SK-N-SH (cell line): ENCODE measurements at regions not wholly inside any gene's neighbourhood (a gene's known extent, or its start where the extent isn't known, plus 50 kb on each side); places are given as distances from the start of the nearest gene placed in this dataset.

Experiments
- CTCF ChIA-PET: fragments of 300-600, 350-600 bp; formaldehyde crosslinking; extraction: SDS; loops from one replicate; lab custom pipeline; 2021; lab: Yijun Ruan, JAX
- POLR2A ChIA-PET: fragments of 350-600 bp; sonication (Branson Sonifier 250); formaldehyde crosslinking; extraction: SDS; loops from one replicate; lab custom pipeline; 2020; ENCODE audit warnings: antibody characterized with exemption, inconsistent platforms; lab: Yijun Ruan, JAX
- DNase-seq: peaks from one replicate; pipeline ENCODE4 v3.0.0; 2012
- H2AFZ ChIP-seq: fragments of 200-600 bp; sonication (generic); 2 replicates; pipeline ENCODE4 v1.8.1; 2016; ENCODE audit warnings: antibody characterized with exemption, mild to moderate bottlenecking, low read depth
- H3F3A ChIP-seq: fragments of 200-600 bp; sonication (generic); replicated peaks from 2 replicates; pipeline ENCODE3; 2016; ENCODE audit warnings: antibody characterized with exemption, mild to moderate bottlenecking; ENCODE audit not compliant: insufficient read depth
- H3K27ac ChIP-seq, 2 experiments: fragments of 200-500 bp in 1 of 2; fragments of 200-600 bp in 1 of 2; sonication (Bioruptor generic) in 1 of 2; sonication (generic), shearing (Covaris generic) in 1 of 2; 2 replicates each; pipeline versions ENCODE4 v1.5.1 to v1.6.1; 2014 to 2016; ENCODE audit warnings: low read depth in 2 of 2, inconsistent platforms in 1 of 2, low read length in 1 of 2, mild to moderate bottlenecking in 1 of 2, mixed read lengths in 1 of 2
- H3K27me3 ChIP-seq: fragments of 200-600 bp; sonication (generic), shearing (Covaris generic); 2 replicates; pipeline ENCODE4 v1.6.1; 2016; ENCODE audit warnings: mixed run types; ENCODE audit not compliant: insufficient read depth
- H3K36me3 ChIP-seq, 2 experiments: fragments of 200-500 bp in 1 of 2; fragments of 200-600 bp in 1 of 2; sonication (Bioruptor generic) in 1 of 2; sonication (generic) in 1 of 2; replicated peaks in 1 of 2; 2 replicates each; pipeline versions ENCODE3 to v1.5.1; 2014 to 2016; ENCODE audit warnings: low read length in 1 of 2, mild to moderate bottlenecking in 1 of 2; ENCODE audit not compliant: insufficient read depth in 2 of 2, control insufficient read depth in 1 of 2
- H3K4me1 ChIP-seq, 2 experiments: fragments of 200-500 bp in 1 of 2; fragments of 200-600 bp in 1 of 2; sonication (Bioruptor generic) in 1 of 2; sonication (generic), shearing (Covaris generic) in 1 of 2; 2 replicates each; pipeline versions ENCODE4 v1.5.1 to v1.6.1; 2014 to 2016; ENCODE audit warnings: low read depth in 1 of 2, low read length in 1 of 2, mixed run types in 1 of 2; ENCODE audit not compliant: insufficient read depth in 2 of 2, control insufficient read depth in 1 of 2
- H3K4me2 ChIP-seq: fragments of 200-600 bp; sonication (generic), shearing (Covaris generic); 2 replicates; pipeline ENCODE4 v1.6.1; 2017; ENCODE audit warnings: mixed run types
- H3K4me3 ChIP-seq, 2 experiments: fragments of 200-500 bp in 1 of 2; fragments of 200-600 bp in 1 of 2; sonication (Bioruptor generic) in 1 of 2; sonication (generic), shearing (Covaris generic) in 1 of 2; 2 replicates each; pipeline versions ENCODE4 v1.5.1 to v1.8.1; 2014 to 2016; ENCODE audit warnings: low read depth in 2 of 2, inconsistent platforms in 1 of 2, low read length in 1 of 2, mild to moderate bottlenecking in 1 of 2, mixed read lengths in 1 of 2, moderate library complexity in 1 of 2
- H3K79me2 ChIP-seq: fragments of 200-600 bp; sonication (generic); 2 replicates; pipeline ENCODE4 v1.8.1; 2017; ENCODE audit warnings: mild to moderate bottlenecking; ENCODE audit not compliant: insufficient read depth
- H3K9ac ChIP-seq: fragments of 200-600 bp; sonication (generic); 2 replicates; pipeline ENCODE4 v1.6.1; 2017; ENCODE audit warnings: mixed run types
- H3K9me2 ChIP-seq: fragments of 200-600 bp; sonication (generic); 2 replicates; pipeline ENCODE4 v1.6.1; 2017; ENCODE audit warnings: mixed run types
- H3K9me3 ChIP-seq: fragments of 200-600 bp; sonication (generic); 2 replicates; pipeline ENCODE4 v1.6.1; 2017; ENCODE audit warnings: mixed run types, mild to moderate bottlenecking, moderate library complexity
- H4K20me1 ChIP-seq: fragments of 200-600 bp; sonication (generic); 2 replicates; pipeline ENCODE4 v1.6.1; 2017; ENCODE audit warnings: mild to moderate bottlenecking, mixed run types; ENCODE audit not compliant: insufficient read depth
- CHD2 ChIP-seq: fragments of 150-350 bp; IDR thresholded peaks from 2 replicates; pipeline ENCODE4 v1.6.1; 2018; ENCODE audit warnings: low read length; ENCODE audit not compliant: partially characterized antibody
- ELF1 ChIP-seq: IDR thresholded peaks from 2 replicates; pipeline ENCODE4 v1.4.0; 2012
- FOSL2 ChIP-seq: IDR thresholded peaks from 2 replicates; pipeline ENCODE4 v1.4.0; 2012; ENCODE audit warnings: low read depth, mild to moderate bottlenecking, moderate library complexity, borderline replicate concordance
- GATA2 ChIP-seq: sonication (generic); formaldehyde crosslinking; IDR thresholded peaks from 2 replicates; pipeline ENCODE4 v1.5.0; 2020; ENCODE audit warnings: mild to moderate bottlenecking, missing genetic modification reagents
- POLR2AphosphoS5 ChIP-seq: IDR thresholded peaks from 2 replicates; pipeline ENCODE4 v1.6.1; 2012; ENCODE audit warnings: low read depth, low read length
- RAD21 ChIP-seq: IDR thresholded peaks from 2 replicates; pipeline ENCODE4 v1.6.1; 2012; ENCODE audit warnings: mild to moderate bottlenecking, low read length
- RCOR1 ChIP-seq: fragments of 150-350 bp; IDR thresholded peaks from 2 replicates; pipeline ENCODE4 v1.6.1; 2017; ENCODE audit warnings: antibody characterized with exemption, low read length
- RFX5 ChIP-seq: IDR thresholded peaks from 2 replicates; pipeline ENCODE4 v1.6.1; 2012; ENCODE audit warnings: mild to moderate bottlenecking, improper control_type of control experiment, low read length
- SIN3A ChIP-seq: IDR thresholded peaks from 2 replicates; pipeline ENCODE4 v1.6.1; 2012; ENCODE audit warnings: low read depth, mild to moderate bottlenecking, low read length, moderate library complexity, borderline replicate concordance
- SMC3 ChIP-seq: IDR thresholded peaks from 2 replicates; pipeline ENCODE4 v1.6.1; 2012; ENCODE audit warnings: low read depth, low read length, improper control_type of control experiment
- TAF1 ChIP-seq: IDR thresholded peaks from 2 replicates; pipeline ENCODE4 v1.6.1; 2012; ENCODE audit warnings: low read depth, mild to moderate bottlenecking, low read length, moderate library complexity, borderline replicate concordance
- TEAD4 ChIP-seq: IDR thresholded peaks from 2 replicates; pipeline ENCODE4 v1.4.0; 2012; ENCODE audit warnings: mild to moderate bottlenecking, borderline replicate concordance; ENCODE audit not compliant: insufficient read depth
- YY1 ChIP-seq: IDR thresholded peaks from 2 replicates; pipeline ENCODE4 v1.4.0; 2012; ENCODE audit warnings: low read depth, mild to moderate bottlenecking
- WGBS: methylation state at CpG from one replicate; pipeline ENCODE4 v1.1.6; 2017; ENCODE audit warnings: low lambda C conversion rate; 5-methylcytosine and 5-hydroxymethylcytosine counted together
- TF ChIP-seq, protein P1 (sequence below): IDR thresholded peaks from 2 replicates; pipeline ENCODE4 v1.6.1; 2012; ENCODE audit warnings: mild to moderate bottlenecking, low read depth, low read length, moderate library complexity
- TF ChIP-seq, protein P2 (sequence below): fragments of 150-350 bp; IDR thresholded peaks from 2 replicates; pipeline ENCODE4 v1.6.1; 2016; ENCODE audit warnings: mild to moderate bottlenecking, low read depth, low read length
- TF ChIP-seq, protein P3 (sequence below): IDR thresholded peaks from 2 replicates; pipeline ENCODE4 v1.4.0; 2012; ENCODE audit warnings: low read depth, borderline replicate concordance
- TF ChIP-seq, protein P4 (sequence below): IDR thresholded peaks from 2 replicates; pipeline ENCODE4; 2012

DNA sequence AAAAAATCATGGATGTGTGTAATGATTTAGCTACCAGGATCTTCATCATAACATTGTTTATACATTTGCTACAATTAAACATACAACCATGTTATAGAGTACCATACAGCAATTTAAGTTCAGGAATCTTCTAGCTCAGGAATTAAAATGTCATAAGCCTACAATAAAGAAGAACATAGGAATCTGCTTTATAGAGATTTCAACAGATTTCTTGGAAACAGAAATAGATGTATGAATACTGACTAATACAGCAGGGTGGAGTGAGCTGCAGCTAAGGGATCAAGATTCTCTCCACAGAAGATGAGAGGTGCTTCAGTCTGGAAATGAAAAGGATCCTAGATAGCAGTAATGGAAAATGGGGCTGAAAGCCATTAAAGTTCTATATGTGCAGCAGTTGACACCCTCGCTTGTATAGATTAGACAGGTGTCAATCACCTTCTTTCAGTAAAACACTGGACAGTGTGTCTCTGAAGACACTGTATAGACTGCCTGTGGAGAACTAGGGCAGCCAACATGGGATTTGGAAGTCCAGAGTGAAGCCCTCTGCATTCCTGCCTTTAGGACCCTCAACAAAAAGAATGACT lies 73.9 kb downstream of the DNTTIP2 start:
- Histone ChIP-seq H2AFZ (peak overlapping the region; percentile 45), H3K4me3 (peak overlapping the region in 1 of 2 experiments; percentile 33; a peak in 3 of 4 replicates)

DNA sequence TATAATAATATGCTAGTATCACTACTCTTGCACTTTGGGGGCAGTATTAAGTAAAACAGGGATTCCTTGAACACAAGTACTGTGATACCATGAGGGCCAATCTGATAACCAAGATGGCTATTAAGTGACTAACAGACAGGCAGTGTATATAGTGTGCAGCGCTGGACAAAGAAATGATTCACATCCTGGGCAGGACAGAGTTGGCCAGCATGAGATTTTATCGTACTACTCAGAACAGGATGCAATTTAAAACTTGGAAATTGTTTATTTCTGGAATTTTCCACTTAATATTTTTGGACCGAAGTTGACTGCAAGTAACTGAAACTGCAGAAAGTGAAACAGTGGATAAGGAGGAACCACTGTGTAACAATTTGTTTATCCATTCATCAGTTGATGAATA lies 74.6 kb downstream of the DNTTIP2 start:
- ChIA-PET POLR2A (no interaction called here), CTCF (interaction anchor here (0.8 to 1.9 kb wide), 4 partner anchors 10 to 175 kb away, joined by 3 to 12 read pairs (median 4); no protein-coding TSS in a partner anchor)
- H3K4me3 ChIP-seq = peak overlapping the region; percentile 4 to 33; a peak in 3 of 4 replicates
- peaks cover 14% of the 10 kb centered on the region; the same call in 1 of the 2 replicates for H3K79me2 ChIP-seq
- H4K20me1 ChIP-seq = no peaks in the 10 kb centered on the region
- 9% methylated on average over 3 of the region's 3 CpGs for WGBS
- peak overlapping the region; percentile 70 to 95; a peak in 3 of 4 replicates for H3K27ac ChIP-seq
- H3F3A ChIP-seq = peaks cover 32% of the 10 kb centered on the region
- peaks cover 0 to 20% of the 10 kb centered on the region in 2 experiments; a peak in 3 of 4 replicates for H3K4me1 ChIP-seq
- no peaks in the 10 kb centered on the region for H3K9me2 ChIP-seq
- peaks cover 0 to 14% of the 10 kb centered on the region in 2 experiments for H3K36me3 ChIP-seq
- no peak overlapping the region for H2AFZ ChIP-seq
- no peak for DNase-seq
- H3K9me3 ChIP-seq = peaks cover 6% of the 10 kb centered on the region; the same call in 1 of the 2 replicates
- H3K27me3 ChIP-seq = no peaks in the 10 kb centered on the region
- peak overlapping the region; percentile 75 for H3K4me2 ChIP-seq
- peak overlapping the region; percentile 69 for H3K9ac ChIP-seq
- TF ChIP-seq RAD21 (no peak), POLR2AphosphoS5 (peak; percentile 65; the same call in 1 of the 2 replicates), GATA2 (no peak), SMC3 (no peak), RFX5 (no peak), TAF1 (no peak), ELF1 (0 out of 2 replicates have a peak, but pooled peaks have one; percentile 38), CHD2 (no peak)
- TF ChIP-seq, protein P1, sequence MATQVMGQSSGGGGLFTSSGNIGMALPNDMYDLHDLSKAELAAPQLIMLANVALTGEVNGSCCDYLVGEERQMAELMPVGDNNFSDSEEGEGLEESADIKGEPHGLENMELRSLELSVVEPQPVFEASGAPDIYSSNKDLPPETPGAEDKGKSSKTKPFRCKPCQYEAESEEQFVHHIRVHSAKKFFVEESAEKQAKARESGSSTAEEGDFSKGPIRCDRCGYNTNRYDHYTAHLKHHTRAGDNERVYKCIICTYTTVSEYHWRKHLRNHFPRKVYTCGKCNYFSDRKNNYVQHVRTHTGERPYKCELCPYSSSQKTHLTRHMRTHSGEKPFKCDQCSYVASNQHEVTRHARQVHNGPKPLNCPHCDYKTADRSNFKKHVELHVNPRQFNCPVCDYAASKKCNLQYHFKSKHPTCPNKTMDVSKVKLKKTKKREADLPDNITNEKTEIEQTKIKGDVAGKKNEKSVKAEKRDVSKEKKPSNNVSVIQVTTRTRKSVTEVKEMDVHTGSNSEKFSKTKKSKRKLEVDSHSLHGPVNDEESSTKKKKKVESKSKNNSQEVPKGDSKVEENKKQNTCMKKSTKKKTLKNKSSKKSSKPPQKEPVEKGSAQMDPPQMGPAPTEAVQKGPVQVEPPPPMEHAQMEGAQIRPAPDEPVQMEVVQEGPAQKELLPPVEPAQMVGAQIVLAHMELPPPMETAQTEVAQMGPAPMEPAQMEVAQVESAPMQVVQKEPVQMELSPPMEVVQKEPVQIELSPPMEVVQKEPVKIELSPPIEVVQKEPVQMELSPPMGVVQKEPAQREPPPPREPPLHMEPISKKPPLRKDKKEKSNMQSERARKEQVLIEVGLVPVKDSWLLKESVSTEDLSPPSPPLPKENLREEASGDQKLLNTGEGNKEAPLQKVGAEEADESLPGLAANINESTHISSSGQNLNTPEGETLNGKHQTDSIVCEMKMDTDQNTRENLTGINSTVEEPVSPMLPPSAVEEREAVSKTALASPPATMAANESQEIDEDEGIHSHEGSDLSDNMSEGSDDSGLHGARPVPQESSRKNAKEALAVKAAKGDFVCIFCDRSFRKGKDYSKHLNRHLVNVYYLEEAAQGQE = peak; percentile 63; the same call in 1 of the 2 replicates
- TF ChIP-seq, protein P2, sequence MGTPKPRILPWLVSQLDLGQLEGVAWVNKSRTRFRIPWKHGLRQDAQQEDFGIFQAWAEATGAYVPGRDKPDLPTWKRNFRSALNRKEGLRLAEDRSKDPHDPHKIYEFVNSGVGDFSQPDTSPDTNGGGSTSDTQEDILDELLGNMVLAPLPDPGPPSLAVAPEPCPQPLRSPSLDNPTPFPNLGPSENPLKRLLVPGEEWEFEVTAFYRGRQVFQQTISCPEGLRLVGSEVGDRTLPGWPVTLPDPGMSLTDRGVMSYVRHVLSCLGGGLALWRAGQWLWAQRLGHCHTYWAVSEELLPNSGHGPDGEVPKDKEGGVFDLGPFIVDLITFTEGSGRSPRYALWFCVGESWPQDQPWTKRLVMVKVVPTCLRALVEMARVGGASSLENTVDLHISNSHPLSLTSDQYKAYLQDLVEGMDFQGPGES = no peak
- TF ChIP-seq, protein P3, sequence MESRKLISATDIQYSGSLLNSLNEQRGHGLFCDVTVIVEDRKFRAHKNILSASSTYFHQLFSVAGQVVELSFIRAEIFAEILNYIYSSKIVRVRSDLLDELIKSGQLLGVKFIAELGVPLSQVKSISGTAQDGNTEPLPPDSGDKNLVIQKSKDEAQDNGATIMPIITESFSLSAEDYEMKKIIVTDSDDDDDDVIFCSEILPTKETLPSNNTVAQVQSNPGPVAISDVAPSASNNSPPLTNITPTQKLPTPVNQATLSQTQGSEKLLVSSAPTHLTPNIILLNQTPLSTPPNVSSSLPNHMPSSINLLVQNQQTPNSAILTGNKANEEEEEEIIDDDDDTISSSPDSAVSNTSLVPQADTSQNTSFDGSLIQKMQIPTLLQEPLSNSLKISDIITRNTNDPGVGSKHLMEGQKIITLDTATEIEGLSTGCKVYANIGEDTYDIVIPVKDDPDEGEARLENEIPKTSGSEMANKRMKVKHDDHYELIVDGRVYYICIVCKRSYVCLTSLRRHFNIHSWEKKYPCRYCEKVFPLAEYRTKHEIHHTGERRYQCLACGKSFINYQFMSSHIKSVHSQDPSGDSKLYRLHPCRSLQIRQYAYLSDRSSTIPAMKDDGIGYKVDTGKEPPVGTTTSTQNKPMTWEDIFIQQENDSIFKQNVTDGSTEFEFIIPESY = peak; percentile 78
- TF ChIP-seq, protein P4, sequence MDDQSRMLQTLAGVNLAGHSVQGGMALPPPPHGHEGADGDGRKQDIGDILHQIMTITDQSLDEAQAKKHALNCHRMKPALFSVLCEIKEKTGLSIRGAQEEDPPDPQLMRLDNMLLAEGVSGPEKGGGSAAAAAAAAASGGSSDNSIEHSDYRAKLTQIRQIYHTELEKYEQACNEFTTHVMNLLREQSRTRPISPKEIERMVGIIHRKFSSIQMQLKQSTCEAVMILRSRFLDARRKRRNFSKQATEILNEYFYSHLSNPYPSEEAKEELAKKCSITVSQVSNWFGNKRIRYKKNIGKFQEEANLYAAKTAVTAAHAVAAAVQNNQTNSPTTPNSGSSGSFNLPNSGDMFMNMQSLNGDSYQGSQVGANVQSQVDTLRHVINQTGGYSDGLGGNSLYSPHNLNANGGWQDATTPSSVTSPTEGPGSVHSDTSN = peak; percentile 91

More for the DNA sequence above, 73.9 kb downstream of the DNTTIP2 start:
- H3K36me3 ChIP-seq = peaks cover 0 to 14% of the 10 kb centered on the region in 2 experiments
- H3K79me2 ChIP-seq = peaks cover 14% of the 10 kb centered on the region; the same call in 1 of the 2 replicates
- H3K4me1 ChIP-seq = peaks cover 0 to 20% of the 10 kb centered on the region in 2 experiments; a peak in 3 of 4 replicates
- no peaks in the 10 kb centered on the region for H3K27me3 ChIP-seq
- ChIA-PET POLR2A (no interaction called here), CTCF (interaction anchor here (0.8 to 1.9 kb wide), 3 partner anchors 9 to 175 kb away, joined by 3 to 12 read pairs (median 5); no protein-coding TSS in a partner anchor)
- H3K4me2 ChIP-seq = peak overlapping the region; percentile 75
- peak overlapping the region; percentile 69 for H3K9ac ChIP-seq
- no peak for DNase-seq
- no peaks in the 10 kb centered on the region for H3K9me2 ChIP-seq
- WGBS = 82% methylated on average over 1 of the region's 1 CpG
- peaks cover 34% of the 10 kb centered on the region for H3F3A ChIP-seq
- no peaks in the 10 kb centered on the region for H4K20me1 ChIP-seq
- peak overlapping the region; percentile 70 to 95; a peak in 3 of 4 replicates for H3K27ac ChIP-seq
- H3K9me3 ChIP-seq = peaks cover 6% of the 10 kb centered on the region; the same call in 1 of the 2 replicates
- TF ChIP-seq YY1 (0 out of 2 replicates have a peak, but pooled peaks have one; percentile 16), FOSL2 (0 out of 2 replicates have a peak, but pooled peaks have one; percentile 7), TEAD4 (no peak), RCOR1 (no peak), SIN3A (no peak), TAF1 (no peak)
- TF ChIP-seq, protein P4 = peak; percentile 62
